ENCODE measurements at regions not wholly inside any gene's neighbourhood (a gene's known extent, or its start where the extent isn't known, plus 50 kb on each side); places are given as distances from the start of the nearest gene placed in this dataset.

DNA sequence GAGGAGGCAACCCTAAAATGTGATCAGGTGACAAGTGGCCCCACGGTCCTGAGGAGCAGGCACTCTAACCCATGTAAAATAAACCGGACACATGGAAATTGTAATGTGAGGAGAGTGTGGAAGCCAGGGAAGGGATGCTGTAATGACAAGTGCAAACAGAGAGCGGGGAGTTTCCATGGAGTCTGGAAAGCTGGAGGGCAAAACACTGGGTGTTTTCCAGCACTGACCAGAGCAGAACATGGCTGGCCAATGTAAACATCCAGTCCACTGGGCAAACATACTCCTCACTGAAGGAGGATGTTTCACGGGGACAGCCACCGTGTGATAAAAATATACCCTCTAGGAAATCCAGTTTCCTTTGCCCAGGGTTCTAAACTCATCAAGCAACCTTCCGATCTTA, 219.0 kb upstream of the JARID2 start:
- TF ChIP-seq, protein P1, sequence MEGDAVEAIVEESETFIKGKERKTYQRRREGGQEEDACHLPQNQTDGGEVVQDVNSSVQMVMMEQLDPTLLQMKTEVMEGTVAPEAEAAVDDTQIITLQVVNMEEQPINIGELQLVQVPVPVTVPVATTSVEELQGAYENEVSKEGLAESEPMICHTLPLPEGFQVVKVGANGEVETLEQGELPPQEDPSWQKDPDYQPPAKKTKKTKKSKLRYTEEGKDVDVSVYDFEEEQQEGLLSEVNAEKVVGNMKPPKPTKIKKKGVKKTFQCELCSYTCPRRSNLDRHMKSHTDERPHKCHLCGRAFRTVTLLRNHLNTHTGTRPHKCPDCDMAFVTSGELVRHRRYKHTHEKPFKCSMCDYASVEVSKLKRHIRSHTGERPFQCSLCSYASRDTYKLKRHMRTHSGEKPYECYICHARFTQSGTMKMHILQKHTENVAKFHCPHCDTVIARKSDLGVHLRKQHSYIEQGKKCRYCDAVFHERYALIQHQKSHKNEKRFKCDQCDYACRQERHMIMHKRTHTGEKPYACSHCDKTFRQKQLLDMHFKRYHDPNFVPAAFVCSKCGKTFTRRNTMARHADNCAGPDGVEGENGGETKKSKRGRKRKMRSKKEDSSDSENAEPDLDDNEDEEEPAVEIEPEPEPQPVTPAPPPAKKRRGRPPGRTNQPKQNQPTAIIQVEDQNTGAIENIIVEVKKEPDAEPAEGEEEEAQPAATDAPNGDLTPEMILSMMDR (IDR thresholded peaks at IDR 0.05): no peak
- no peak for TF ChIP-seq CREM (CRISPR knock-in tag; IDR thresholded peaks at IDR 0.05)
- no peak for TF ChIP-seq FOXP1 (CRISPR knock-in tag; IDR thresholded peaks at IDR 0.05; ENCODE audit: borderline replicate concordance)
- no peak for TF ChIP-seq CREB1 (CRISPR knock-in tag; IDR thresholded peaks at IDR 0.05)
- no peak for TF ChIP-seq TCF7 (CRISPR knock-in tag; IDR thresholded peaks at IDR 0.05; ENCODE audit: low read depth)
- TF ChIP-seq FOXJ3 (CRISPR knock-in tag; IDR thresholded peaks at IDR 0.05; ENCODE audit: borderline replicate concordance): no peak
- TF ChIP-seq ZNF263 (CRISPR knock-in tag; IDR thresholded peaks at IDR 0.05; ENCODE audit: low read depth): no peak
- no peak for TF ChIP-seq USF1 (CRISPR knock-in tag; IDR thresholded peaks at IDR 0.05)
